Posterior vena cava (tissue), 2 donors: ENCODE measurements at regions not wholly inside any gene's neighbourhood (a gene's known extent, or its start where the extent isn't known, plus 50 kb on each side); places are given as distances from the start of the nearest gene placed in this dataset.

Experiments used
- DNase-seq: peaks from one replicate; pipeline ENCODE4 v3.0.0-alpha.2; 2020; ENCODE audit warnings: low spot score
- intact Hi-C, 2 donors: fragments of 100-400 bp; cut with DNase I; formaldehyde crosslinking; loops; one replicate each; pipeline versions ENCODE4 v1.14.1 to v1.14.2; 2022 to 2023
- donor health status: DM: yes; HTN: yes; CAD: no.
- donor health status: DM: yes; HTN: yes; CAD: no.

DNA sequence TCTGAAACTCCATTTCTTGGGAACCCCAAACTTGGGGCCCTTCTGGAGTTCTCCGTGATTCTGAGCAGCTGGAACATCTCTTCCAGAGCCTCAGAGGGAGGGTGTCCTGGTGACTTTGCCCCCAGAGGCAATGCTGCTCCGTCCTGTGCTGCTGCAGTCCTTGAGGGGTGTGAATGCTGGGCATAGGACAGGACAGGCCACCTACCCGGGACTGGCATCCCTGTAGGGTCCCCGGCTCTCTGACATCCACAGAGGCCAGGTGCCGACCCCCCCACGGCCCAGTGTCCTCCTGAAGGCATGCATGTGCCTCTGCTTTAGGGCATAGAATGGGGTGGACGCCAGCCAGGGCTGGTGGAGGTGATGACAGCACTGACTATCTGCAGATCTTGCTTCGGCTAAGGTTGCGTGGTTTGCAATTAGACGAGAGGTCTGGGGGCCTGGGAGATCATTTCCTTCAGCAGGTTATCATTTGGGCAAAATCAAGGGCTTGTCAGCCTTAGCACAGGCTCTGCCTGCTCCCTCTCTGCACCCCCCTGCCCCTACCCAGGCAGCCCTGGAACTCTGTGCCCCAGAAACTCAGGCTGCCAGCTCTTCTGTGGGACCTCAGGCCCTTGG lies 136.9 kb upstream of the GPR26 start:
- DNase-seq, result no peak
- intact Hi-C loops, result no loop called here

GRCh38 chr10:123530166-123530870 lies 135.8 kb upstream of the GPR26 start:
- DNase-seq, result no peak
- intact Hi-C loops, result no loop called here

GRCh38 chr10:123535386-123535785 lies 130.8 kb upstream of the GPR26 start:
- DNase-seq, result no peak
- intact Hi-C loops, result no loop called here

DNA sequence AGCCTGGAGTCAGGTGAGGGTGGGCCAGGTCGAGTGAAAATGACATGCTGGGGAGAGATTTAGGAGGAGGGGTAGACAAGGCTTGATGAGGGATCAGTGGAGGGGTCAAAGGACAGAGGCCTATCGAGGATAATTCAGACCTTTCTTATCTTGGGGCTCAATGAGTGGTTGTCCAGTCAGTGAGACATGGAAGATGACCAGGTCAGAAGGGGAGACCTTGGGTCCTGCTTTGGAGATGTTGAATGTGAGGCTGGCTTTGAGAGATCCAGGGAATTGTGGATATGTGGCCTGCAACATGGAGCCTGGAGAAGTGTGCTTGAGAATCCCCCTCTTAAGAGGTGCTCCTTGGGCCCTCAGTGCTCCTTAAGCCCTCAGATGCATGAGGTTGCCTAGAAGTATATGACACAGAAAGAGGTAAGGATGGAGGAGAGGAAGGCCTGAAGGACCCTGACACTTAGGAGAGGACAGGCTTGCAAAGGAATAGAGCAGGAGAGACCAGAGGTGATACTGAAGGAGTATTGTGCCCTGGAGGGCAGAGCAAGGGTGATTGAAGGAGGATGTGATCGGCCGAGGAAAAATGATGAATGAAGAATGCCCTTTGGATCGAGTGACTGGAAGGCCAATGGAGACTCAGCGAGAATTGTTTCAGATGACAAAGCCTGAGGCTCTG lies 129.8 kb upstream of the GPR26 start:
- DNase-seq, result no peak
- intact Hi-C loops, result no loop called here

GRCh38 chr10:123537188-123537961 lies 128.8 kb upstream of the GPR26 start:
- no peak for DNase-seq
- intact Hi-C loops, result no loop called here

GRCh38 chr10:123538401-123539320 lies 127.5 kb upstream of the GPR26 start:
- intact Hi-C loops, result no loop called here

DNA sequence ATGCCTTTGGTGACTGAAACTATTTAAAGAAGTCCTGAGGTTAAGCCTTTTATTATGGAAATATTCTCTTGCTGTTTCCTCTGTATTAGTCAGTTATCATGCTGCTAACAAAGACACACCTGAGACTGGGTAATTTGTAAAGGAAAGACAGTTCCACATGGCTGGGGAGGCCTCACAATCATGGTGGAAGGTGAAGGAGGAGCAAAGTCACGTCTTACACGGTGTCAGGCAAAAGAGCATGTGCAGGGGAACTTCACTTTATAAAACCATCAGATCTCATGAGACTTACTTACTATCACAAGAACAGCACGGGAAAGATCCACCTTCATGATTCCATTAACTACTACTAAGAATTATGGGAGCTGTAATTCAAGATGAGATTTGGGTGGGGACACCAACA lies 121.2 kb upstream of the GPR26 start:
- no peak for DNase-seq
- intact Hi-C loops, result no loop called here

More at GRCh38 chr10:123538401-123539320, 127.5 kb upstream of the GPR26 start:
- no peak for DNase-seq

DNA sequence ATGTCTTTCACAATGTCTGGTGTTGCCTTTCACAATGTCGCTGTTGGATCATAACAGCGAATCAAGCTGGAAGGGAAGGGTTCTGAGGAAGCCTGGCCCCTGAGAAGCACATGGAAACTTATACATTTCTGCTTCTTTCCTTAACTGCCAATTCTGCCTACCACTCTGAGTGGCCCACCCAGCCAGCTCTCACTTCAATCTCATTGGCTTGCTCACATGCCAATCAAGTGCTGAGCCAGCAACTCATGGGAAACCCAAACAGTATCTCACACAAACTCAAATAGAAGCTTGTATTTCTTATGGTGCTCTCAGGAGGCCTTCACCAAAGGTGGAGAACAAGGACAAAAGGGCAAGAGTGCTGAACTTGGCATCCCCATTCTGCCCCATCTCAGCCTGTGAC lies 117.4 kb upstream of the GPR26 start:
- no peak for DNase-seq
- intact Hi-C loops, result no loop called here

DNA sequence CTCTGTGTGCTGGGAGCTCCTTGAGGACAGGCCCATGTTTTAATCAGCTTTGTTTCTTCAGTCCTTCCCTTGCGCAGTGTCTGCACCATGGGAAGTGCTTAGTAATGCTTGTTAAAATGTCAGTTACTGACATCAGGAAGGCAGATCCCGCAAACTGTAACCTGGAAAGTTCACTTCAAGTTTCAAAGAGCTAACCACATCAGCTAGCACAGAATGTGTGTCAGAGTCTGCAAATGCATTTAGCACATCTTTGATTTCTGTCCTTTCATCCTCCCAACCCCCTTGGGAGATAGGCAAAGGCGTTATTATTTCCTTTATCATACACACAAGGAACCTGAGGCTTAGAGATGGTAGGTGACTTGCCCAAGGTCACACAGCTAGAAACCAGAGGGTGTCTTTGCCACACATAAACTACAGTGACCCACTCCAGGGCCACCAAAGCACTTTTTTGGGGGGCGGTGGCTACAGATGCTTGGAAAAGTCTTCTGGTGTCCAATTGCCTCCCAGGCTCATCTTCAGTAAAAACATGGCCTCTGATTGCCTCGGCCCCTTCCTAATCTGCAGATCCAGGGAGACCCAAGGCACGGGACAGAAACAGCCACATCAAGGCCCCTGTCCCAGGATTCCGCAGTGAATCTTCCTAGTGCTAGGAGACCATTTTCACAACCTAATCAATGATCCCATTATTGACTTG lies 116.2 kb upstream of the GPR26 start:
- intact Hi-C loops, result loop anchor here in 1 of 2 donors (10.0 kb wide), 1 partner anchor 505 kb away; no protein-coding TSS in a partner anchor
- DNase-seq, result no peak

DNA sequence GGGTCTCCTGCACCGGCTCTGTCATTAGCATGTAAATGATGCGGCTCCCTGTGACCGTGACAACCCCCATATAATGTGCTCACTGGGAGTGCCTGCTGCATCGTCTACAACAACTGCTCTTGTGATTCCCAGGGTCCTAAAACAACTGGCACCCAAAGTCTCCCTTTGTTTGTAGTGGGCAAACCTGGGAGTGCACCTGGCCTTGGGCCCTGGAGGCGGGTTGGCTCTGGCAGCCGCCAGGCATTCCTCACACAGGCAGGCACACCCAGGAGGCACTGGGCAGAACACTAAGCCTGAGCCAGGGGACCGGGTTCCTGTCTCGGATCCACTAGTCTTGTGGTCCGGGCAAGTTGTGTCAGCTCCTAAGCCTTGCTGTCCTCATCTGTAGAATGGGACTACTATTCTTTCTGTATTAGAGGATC lies 115.5 kb upstream of the GPR26 start:
- intact Hi-C loops, result loop anchor here in 1 of 2 donors (10.0 kb wide), 1 partner anchor 506 kb away; no protein-coding TSS in a partner anchor
- no peak for DNase-seq

DNA sequence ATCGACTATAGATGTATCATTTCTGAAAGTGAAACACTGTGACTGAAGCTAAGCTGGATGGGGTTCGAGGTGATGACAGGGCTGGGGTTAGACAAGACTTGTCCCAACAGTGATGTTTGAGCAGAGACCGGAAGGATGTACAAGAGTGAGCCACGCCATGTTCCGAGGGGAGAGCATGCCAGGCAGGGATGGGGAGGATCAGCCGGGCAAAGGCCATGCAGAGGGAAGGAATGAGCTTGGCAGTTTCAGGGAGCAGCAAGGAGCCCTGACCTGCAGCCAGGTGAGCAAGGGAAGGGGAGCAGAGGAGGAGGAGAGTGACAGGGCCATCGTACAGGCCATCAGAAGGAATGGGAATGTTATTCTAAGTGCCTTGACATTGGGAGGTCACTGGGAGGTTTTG lies 114.9 kb upstream of the GPR26 start:
- intact Hi-C loops, result loop anchor here in 1 of 2 donors (10.0 kb wide), 1 partner anchor 506 kb away; no protein-coding TSS in a partner anchor
- DNase-seq, result no peak

DNA sequence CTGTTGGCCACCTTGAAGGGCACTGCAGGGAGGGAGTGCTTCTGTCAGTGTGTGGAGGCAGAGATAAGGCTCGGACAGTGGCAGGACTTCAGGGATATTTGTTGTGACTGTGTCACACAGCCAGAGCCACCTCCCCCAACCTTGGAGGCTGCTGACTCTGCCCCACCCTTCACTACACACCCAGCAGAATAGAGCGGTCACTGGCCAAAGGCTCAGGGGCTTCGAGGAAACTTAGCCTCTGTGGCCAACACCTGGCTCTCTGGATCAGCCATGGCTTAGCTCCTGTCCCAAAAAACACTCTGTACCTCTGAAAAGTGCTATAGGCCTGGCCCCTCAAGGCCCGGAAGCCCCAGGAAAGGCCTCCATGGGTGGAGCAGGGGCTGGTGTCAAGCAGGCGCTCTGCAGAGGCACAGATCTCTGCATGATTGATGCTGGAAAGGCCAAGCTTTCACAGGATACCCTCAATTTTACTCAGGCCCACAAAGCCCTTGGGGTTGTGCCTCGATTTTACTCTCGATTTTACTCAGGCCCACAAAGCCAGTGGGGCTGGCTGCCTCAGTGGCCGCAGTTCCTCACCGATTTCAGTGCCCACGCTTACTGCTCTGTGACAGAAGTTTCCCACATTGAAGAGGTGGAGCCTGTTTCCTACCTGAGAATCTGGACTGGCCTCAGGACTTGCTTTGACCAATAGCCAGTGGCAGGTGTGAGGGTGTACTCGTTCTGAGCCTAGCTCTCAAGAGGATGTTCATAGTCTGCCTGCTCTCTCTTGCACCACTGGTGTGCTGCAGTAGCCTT lies 113.2 kb upstream of the GPR26 start:
- intact Hi-C loops, result loop anchor here in 1 of 2 donors (10.0 kb wide), 1 partner anchor 508 kb away; no protein-coding TSS in a partner anchor
- no peak for DNase-seq

GRCh38 chr10:123553810-123554430 lies 112.2 kb upstream of the GPR26 start:
- DNase-seq, result no peak
- intact Hi-C loops, result loop anchor here in 1 of 2 donors (10.0 kb wide), 1 partner anchor 509 kb away; no protein-coding TSS in a partner anchor

DNA sequence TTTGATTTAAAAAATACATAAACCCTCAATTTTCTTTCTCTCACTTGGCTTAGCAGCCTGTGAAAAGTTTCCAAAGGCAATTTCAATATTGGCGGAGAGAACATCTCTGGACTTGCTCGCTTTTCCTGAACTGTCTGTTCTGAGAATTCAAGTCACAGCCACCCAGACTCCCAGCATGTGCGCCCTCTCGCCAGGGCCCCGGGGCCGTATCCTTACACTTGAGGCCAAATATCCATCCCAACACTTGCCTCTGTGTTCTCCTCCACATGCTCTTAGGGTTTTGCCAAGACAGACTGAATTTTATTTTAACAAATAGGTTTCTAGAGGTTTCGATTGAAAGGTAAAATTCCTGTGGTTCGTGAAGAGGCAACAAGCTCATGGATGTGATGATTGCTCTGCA lies 111.5 kb upstream of the GPR26 start:
- DNase-seq, result no peak
- intact Hi-C loops, result loop anchor here (5.0 to 10.0 kb wide), 2 partner anchors 422 to 510 kb away; no protein-coding TSS in a partner anchor

GRCh38 chr10:123555616-123556015 lies 110.5 kb upstream of the GPR26 start:
- no peak for DNase-seq
- intact Hi-C loops, result loop anchor here (5.0 to 10.0 kb wide), 2 partner anchors 423 to 511 kb away; no protein-coding TSS in a partner anchor

DNA sequence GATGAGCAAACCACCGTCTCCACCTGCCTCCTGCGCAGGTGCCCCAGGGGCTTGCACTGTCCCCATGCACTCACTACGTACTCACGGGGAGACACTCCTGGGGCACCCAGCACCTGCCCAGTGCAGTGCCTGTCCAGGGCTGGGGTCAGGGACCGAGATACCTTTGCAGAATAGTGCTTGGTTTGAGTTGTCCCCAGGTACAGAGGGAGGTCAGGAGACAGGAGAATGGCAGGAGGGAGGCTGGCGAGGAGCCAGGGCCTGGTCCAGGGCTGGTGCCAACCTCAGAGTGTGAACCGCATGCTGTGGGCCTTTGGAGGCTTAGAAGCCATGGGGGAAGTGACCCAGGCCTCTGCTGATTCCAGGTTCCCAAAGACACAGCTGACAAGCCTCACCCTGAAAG lies 110.1 kb upstream of the GPR26 start:
- intact Hi-C loops, result loop anchor here (5.0 to 10.0 kb wide), 2 partner anchors 424 to 511 kb away; no protein-coding TSS in a partner anchor
- no peak for DNase-seq
